ENCODE measurements at regions not wholly inside any gene's neighbourhood (a gene's known extent, or its start where the extent isn't known, plus 50 kb on each side); places are given as distances from the start of the nearest gene placed in this dataset.

GRCh38 chr11:104830508-104830907 is 67.8 kb downstream of the CASP12 start:
- TF ChIP-seq POLR2A (IDR thresholded peaks at IDR 0.05) (no peak), CTCF (IDR thresholded peaks at IDR 0.05) (no peak)
